ENCODE measurements at regions not wholly inside any gene's neighbourhood (a gene's known extent, or its start where the extent isn't known, plus 50 kb on each side); places are given as distances from the start of the nearest gene placed in this dataset.

DNA sequence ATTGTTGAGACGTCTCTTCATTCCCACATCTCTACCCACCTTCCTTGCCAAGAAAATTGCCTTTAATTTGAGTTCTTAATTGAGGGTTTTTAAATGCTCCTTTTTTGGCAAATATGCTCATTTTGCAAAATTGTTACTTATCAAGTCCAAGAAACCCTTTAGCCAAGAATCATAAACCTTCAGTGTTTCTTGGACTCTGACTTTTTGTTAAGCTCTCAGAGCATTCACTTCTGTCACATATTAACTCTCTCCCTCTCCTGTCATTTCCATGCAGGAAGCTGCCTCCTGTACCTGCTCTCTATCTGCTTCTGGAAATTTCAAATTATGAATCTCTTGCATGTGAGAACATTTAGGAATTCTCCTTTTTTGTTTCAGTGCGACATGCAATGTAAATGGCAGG lies 100.0 kb upstream of the PIEZO2 start:
- no peaks in the 10 kb centered on the region for H3K79me2 ChIP-seq (ENCODE audit: insufficient read depth)
- H4K20me1 ChIP-seq (ENCODE audit: insufficient read depth) = no peaks in the 10 kb centered on the region
- TF ChIP-seq EZH2 (IDR thresholded peaks at IDR 0.05; ENCODE audit: insufficient read depth, poor library complexity, severe bottlenecking) = no peak
- TF ChIP-seq EZH2phosphoT487 (IDR thresholded peaks at IDR 0.05; ENCODE audit: insufficient read depth, low read depth) = no peak
- no peak overlapping the region for H2AFZ ChIP-seq
- H3K4me2 ChIP-seq (ENCODE audit: unreplicated experiment) = no peak overlapping the region
- no peaks in the 10 kb centered on the region for H3K9me2 ChIP-seq (ENCODE audit: insufficient read depth)
- no peak overlapping the region for H3K4me3 ChIP-seq
- no peak overlapping the region for H3K9ac ChIP-seq
- DNase-seq = no peak
- H3K9me3 ChIP-seq (ENCODE audit: low read depth) = no peaks in the 10 kb centered on the region
- peaks cover 37% of the 10 kb centered on the region for H3K4me1 ChIP-seq (ENCODE audit: insufficient read depth)
- H3F3A ChIP-seq (ENCODE audit: insufficient read depth) = peaks cover 42% of the 10 kb centered on the region
- 72 to 75% methylated on average over 2 of the region's 2 CpGs for WGBS, 2 experiments (ENCODE audit: low coverage in 1 of 2, low lambda C conversion rate in 2 of 2, missing lambda C conversion rate in 2 of 2)
- H3K36me3 ChIP-seq (ENCODE audit: low read depth) = no peaks in the 10 kb centered on the region
- no peaks in the 10 kb centered on the region for H3K27me3 ChIP-seq (replicated peaks; ENCODE audit: insufficient read depth)
- in situ Hi-C loops (cut with MboI) = no loop called here
- H3K27ac ChIP-seq = no peak overlapping the region

DNA sequence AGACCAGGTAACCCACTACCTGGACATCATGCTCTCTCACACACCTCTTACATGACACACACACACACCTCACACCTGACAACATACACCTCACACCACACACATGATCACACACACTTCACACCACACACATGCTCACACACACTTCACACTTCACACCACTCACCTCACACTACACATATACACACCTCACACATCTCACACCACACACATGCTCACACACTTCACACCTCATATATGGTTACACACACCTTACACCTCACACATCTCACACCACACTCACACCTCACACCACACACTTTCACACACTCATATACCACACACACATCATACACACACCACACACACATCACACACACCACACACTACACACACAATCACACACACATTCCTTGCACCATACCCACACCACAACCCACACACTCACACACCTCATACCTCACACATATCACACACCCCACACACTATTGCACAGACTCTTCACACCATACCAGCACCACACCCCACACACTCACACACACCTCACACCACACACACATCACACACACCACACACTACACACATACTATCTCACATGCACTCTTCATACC lies 98.1 kb upstream of the PIEZO2 start:
- H3K4me3 ChIP-seq = no peak overlapping the region
- H3K36me3 ChIP-seq (ENCODE audit: low read depth) = no peaks in the 10 kb centered on the region
- DNase-seq = no peak
- H3K27ac ChIP-seq = no peak overlapping the region
- peak overlapping the region; percentile 77 for H3K4me2 ChIP-seq (ENCODE audit: unreplicated experiment)
- H4K20me1 ChIP-seq (ENCODE audit: insufficient read depth) = no peaks in the 10 kb centered on the region
- no peaks in the 10 kb centered on the region for H3K9me3 ChIP-seq (ENCODE audit: low read depth)
- H3K4me1 ChIP-seq (ENCODE audit: insufficient read depth) = peaks cover 37% of the 10 kb centered on the region
- no peak overlapping the region for H2AFZ ChIP-seq
- no peak overlapping the region for H3K9ac ChIP-seq
- H3K27me3 ChIP-seq (replicated peaks; ENCODE audit: insufficient read depth) = no peaks in the 10 kb centered on the region
- TF ChIP-seq EZH2 (IDR thresholded peaks at IDR 0.05; ENCODE audit: insufficient read depth, poor library complexity, severe bottlenecking) (no peak), EZH2phosphoT487 (IDR thresholded peaks at IDR 0.05; ENCODE audit: insufficient read depth, low read depth) (no peak)
- no peaks in the 10 kb centered on the region for H3K79me2 ChIP-seq (ENCODE audit: insufficient read depth)
- H3K9me2 ChIP-seq (ENCODE audit: insufficient read depth) = no peaks in the 10 kb centered on the region
- H3F3A ChIP-seq (ENCODE audit: insufficient read depth) = peaks cover 38% of the 10 kb centered on the region
- in situ Hi-C loops (cut with MboI) = no loop called here

DNA sequence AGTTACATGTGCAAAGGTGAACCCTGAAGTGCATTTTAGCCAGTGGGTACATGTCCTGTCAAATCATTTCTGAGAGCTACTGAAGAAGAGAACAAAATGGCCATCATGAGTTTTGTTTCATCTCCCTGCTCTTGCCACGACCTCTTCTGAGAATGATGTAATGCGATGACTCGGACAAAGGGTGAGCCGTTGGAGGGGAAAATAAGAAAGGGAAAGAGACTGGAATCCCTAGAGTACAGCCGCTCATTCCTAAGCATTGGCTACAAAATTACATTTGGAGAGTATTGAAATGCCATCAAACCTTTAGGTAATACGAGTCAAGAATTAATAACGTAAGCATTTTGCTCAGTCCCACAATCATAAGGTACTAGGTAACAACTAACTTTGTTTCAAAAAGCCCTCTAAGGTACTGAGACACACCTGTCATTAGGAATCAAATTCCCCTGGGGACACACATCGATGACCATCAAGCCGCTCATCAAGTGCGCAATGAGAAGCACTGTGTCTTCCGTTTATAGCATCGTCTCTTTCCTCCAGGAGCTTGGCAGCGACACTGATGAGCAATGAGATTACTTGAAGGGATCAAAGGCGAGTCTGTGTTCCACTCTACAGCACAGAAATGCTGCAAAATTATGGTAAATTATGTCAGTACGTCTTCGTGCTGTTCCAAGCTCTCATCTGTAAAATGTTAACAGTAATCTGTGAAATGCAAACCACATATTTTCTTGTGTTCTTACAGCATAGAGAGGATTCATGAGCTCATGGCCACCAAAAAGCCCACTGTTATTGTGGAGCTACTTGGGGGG lies 97.3 kb upstream of the PIEZO2 start:
- Histone ChIP-seq H3K27me3 (replicated peaks; ENCODE audit: insufficient read depth) (no peaks in the 10 kb centered on the region), H3K9me3 (ENCODE audit: low read depth) (no peaks in the 10 kb centered on the region), H3K79me2 (ENCODE audit: insufficient read depth) (no peaks in the 10 kb centered on the region), H3F3A (ENCODE audit: insufficient read depth) (peaks cover 30% of the 10 kb centered on the region), H4K20me1 (ENCODE audit: insufficient read depth) (no peaks in the 10 kb centered on the region), H3K9ac (peak overlapping the region; percentile 9; the same call in 1 of the 2 replicates), H3K27ac (peak overlapping the region; percentile 43), H3K36me3 (ENCODE audit: low read depth) (no peaks in the 10 kb centered on the region), H3K4me2 (ENCODE audit: unreplicated experiment) (peak overlapping the region; percentile 77), H3K9me2 (ENCODE audit: insufficient read depth) (no peaks in the 10 kb centered on the region), H3K4me1 (ENCODE audit: insufficient read depth) (peaks cover 29% of the 10 kb centered on the region), H3K4me3 (peak overlapping the region; percentile 43; the same call in 1 of the 2 replicates), H2AFZ (peak overlapping the region; percentile 35)
- WGBS, 2 experiments (ENCODE audit: low coverage in 1 of 2, low lambda C conversion rate in 2 of 2, missing lambda C conversion rate in 2 of 2) = 3 to 4% methylated on average over 16 of the region's 16 CpGs
- TF ChIP-seq EZH2 (IDR thresholded peaks at IDR 0.05; ENCODE audit: insufficient read depth, poor library complexity, severe bottlenecking) = no peak
- TF ChIP-seq EZH2phosphoT487 (IDR thresholded peaks at IDR 0.05; ENCODE audit: insufficient read depth, low read depth) = no peak
- DNase-seq = peak; percentile 82
- in situ Hi-C loops (cut with MboI) = no loop called here

GRCh38 chr18:11245879-11246278 lies 96.5 kb upstream of the PIEZO2 start:
- peaks cover 22% of the 10 kb centered on the region for H3K4me1 ChIP-seq (ENCODE audit: insufficient read depth)
- H3K4me2 ChIP-seq (ENCODE audit: unreplicated experiment) = peak overlapping the region; percentile 77
- H3K9me2 ChIP-seq (ENCODE audit: insufficient read depth) = no peaks in the 10 kb centered on the region
- H2AFZ ChIP-seq = peak overlapping the region; percentile 35; the same call in 1 of the 2 replicates
- H3K9me3 ChIP-seq (ENCODE audit: low read depth) = no peaks in the 10 kb centered on the region
- no peaks in the 10 kb centered on the region for H4K20me1 ChIP-seq (ENCODE audit: insufficient read depth)
- no peaks in the 10 kb centered on the region for H3K36me3 ChIP-seq (ENCODE audit: low read depth)
- peak overlapping the region; percentile 43 for H3K27ac ChIP-seq
- no peak overlapping the region for H3K4me3 ChIP-seq
- H3K27me3 ChIP-seq (replicated peaks; ENCODE audit: insufficient read depth) = no peaks in the 10 kb centered on the region
- in situ Hi-C loops (cut with MboI) = no loop called here
- WGBS, 2 experiments (ENCODE audit: low coverage in 1 of 2, low lambda C conversion rate in 2 of 2, missing lambda C conversion rate in 2 of 2) = 5 to 7% methylated on average over 2 of the region's 2 CpGs
- DNase-seq = peak; percentile 64
- peak overlapping the region; percentile 9; the same call in 1 of the 2 replicates for H3K9ac ChIP-seq
- H3K79me2 ChIP-seq (ENCODE audit: insufficient read depth) = no peaks in the 10 kb centered on the region
- peaks cover 24% of the 10 kb centered on the region for H3F3A ChIP-seq (ENCODE audit: insufficient read depth)
- TF ChIP-seq EZH2phosphoT487 (IDR thresholded peaks at IDR 0.05; ENCODE audit: insufficient read depth, low read depth) = no peak
- TF ChIP-seq EZH2 (IDR thresholded peaks at IDR 0.05; ENCODE audit: insufficient read depth, poor library complexity, severe bottlenecking) = no peak

Measured in GM23248 (cell line).